H1 (cell line): ENCODE measurements at regions not wholly inside any gene's neighbourhood (a gene's known extent, or its start where the extent isn't known, plus 50 kb on each side); places are given as distances from the start of the nearest gene placed in this dataset.

ENCODE experiments used
- CTCF ChIA-PET: fragments of 300-600 bp; sonication (Branson Sonifier 250); formaldehyde crosslinking; loops from one replicate; lab custom pipeline; 2021; ENCODE audit not compliant: partially characterized antibody; lab: Charles Lee
- POLR2A ChIA-PET: fragments of 300-600 bp; sonication (Branson Sonifier 250); formaldehyde crosslinking; loops from one replicate; lab custom pipeline; 2021; ENCODE audit warnings: inconsistent platforms; ENCODE audit not compliant: partially characterized antibody; lab: Charles Lee
- DNase-seq, 2 experiments: peaks; one replicate each; pipeline versions ENCODE4 v3.0.0 to v3.0.0-alpha.2; 2010 to 2022; ENCODE audit warnings: low spot score in 2 of 2, low read depth in 1 of 2, mixed read lengths in 1 of 2
- FAIRE-seq: peaks from 2 replicates; lab custom pipeline; 2011; peaks lifted over from hg19 to GRCh38; lab: Jason Lieb, UNC
- H2AFZ ChIP-seq: 2 replicates; pipeline ENCODE4 v1.8.1; 2012; ENCODE audit warnings: low read length, inconsistent platforms
- H2AK5ac ChIP-seq: 2 replicates; pipeline ENCODE4 v1.6.1; 2013; ENCODE audit warnings: low read depth, low read length
- H2BK120ac ChIP-seq: replicated peaks from 2 replicates; pipeline ENCODE3; 2013; ENCODE audit warnings: low read depth, low read length, inconsistent platforms
- H2BK12ac ChIP-seq: 2 replicates; pipeline ENCODE4 v1.6.1; 2013; ENCODE audit warnings: low read depth, low read length
- H2BK15ac ChIP-seq: 2 replicates; pipeline ENCODE4 v1.6.1; 2013; ENCODE audit warnings: low read length
- H2BK20ac ChIP-seq: 2 replicates; pipeline ENCODE4 v1.6.1; 2013; ENCODE audit warnings: low read length
- H2BK5ac ChIP-seq: 2 replicates; pipeline ENCODE4 v1.6.1; 2013; ENCODE audit warnings: low read depth, low read length
- H3K14ac ChIP-seq: 2 replicates; pipeline ENCODE4 v1.6.1; 2013; ENCODE audit warnings: inconsistent platforms; ENCODE audit not compliant: insufficient read length
- H3K18ac ChIP-seq: 2 replicates; pipeline ENCODE4 v1.6.1; 2013; ENCODE audit warnings: low read length; ENCODE audit errors: extremely low read depth
- H3K23ac ChIP-seq: 2 replicates; pipeline ENCODE4 v1.6.1; 2013; ENCODE audit warnings: inconsistent platforms; ENCODE audit not compliant: insufficient read length
- H3K23me2 ChIP-seq: 2 replicates; pipeline ENCODE4 v1.6.1; 2013; ENCODE audit warnings: low read depth, low read length
- H3K27ac ChIP-seq: 2 replicates; pipeline ENCODE4 v1.6.1; 2011; ENCODE audit warnings: low read depth, low read length, inconsistent platforms
- H3K27me3 ChIP-seq, 4 experiments: replicated peaks in 1 of 4; 1 replicate in 1 of 4; 2 replicates in 3 of 4; pipeline versions ENCODE4 v1.6.1 to v1.8.1; 2011 to 2013; ENCODE audit warnings: low read length in 3 of 4, mild to moderate bottlenecking in 3 of 4, inconsistent platforms in 2 of 4, mixed read lengths in 2 of 4, moderate library complexity in 1 of 4; ENCODE audit not compliant: control insufficient read depth in 3 of 4, insufficient read depth in 3 of 4; ENCODE audit errors: extremely low read depth in 1 of 4
- H3K36me3 ChIP-seq, 4 experiments: 2 replicates each; pipeline versions ENCODE4 v1.6.1 to v1.8.1; 2011 to 2013; ENCODE audit warnings: mild to moderate bottlenecking in 4 of 4, low read length in 3 of 4, moderate library complexity in 2 of 4, control low read depth in 1 of 4, inconsistent platforms in 1 of 4; ENCODE audit not compliant: insufficient read depth in 4 of 4, control insufficient read depth in 2 of 4
- H3K4ac ChIP-seq: replicated peaks from 2 replicates; pipeline ENCODE3; 2013; ENCODE audit warnings: low read length, low read depth, mixed read lengths, inconsistent platforms; ENCODE audit not compliant: insufficient read length
- H3K4me1 ChIP-seq, 4 experiments: replicated peaks in 1 of 4; 1 replicate in 1 of 4; 2 replicates in 3 of 4; pipeline versions ENCODE4 v1.6.1 to v1.8.1; 2011 to 2013; ENCODE audit warnings: low read length in 3 of 4, inconsistent platforms in 2 of 4, mixed read lengths in 1 of 4; ENCODE audit not compliant: insufficient read depth in 4 of 4, control insufficient read depth in 3 of 4
- H3K4me2 ChIP-seq, 2 experiments: 2 replicates each; pipeline versions ENCODE4 v1.6.1 to v1.8.1; 2011 to 2013; ENCODE audit warnings: low read depth in 2 of 2, low read length in 2 of 2, control low read depth in 1 of 2, inconsistent platforms in 1 of 2, mild to moderate bottlenecking in 1 of 2; ENCODE audit not compliant: insufficient read depth in 1 of 2
- H3K4me3 ChIP-seq, 4 experiments: fragments of 200-600, 300-600 bp in 1 of 4; sonication (generic), shearing (Covaris generic), sonication (Bioruptor Twin) in 1 of 4; 2 replicates each; pipeline versions ENCODE4 v1.5.1 to v1.8.1; 2011 to 2016; ENCODE audit warnings: low read length in 4 of 4, low read depth in 3 of 4, control low read depth in 2 of 4, inconsistent platforms in 2 of 4, mild to moderate bottlenecking in 2 of 4, mixed read lengths in 1 of 4, moderate library complexity in 1 of 4; ENCODE audit not compliant: insufficient read depth in 2 of 4; ENCODE audit errors: extremely low read depth in 1 of 4
- H3K56ac ChIP-seq: replicated peaks from 2 replicates; pipeline ENCODE3; 2013; ENCODE audit warnings: low read depth, mild to moderate bottlenecking, mixed read lengths, low read length, inconsistent platforms; ENCODE audit not compliant: insufficient read length
- H3K79me1 ChIP-seq: 2 replicates; pipeline ENCODE4 v1.6.1; 2013; ENCODE audit warnings: low read depth, low read length, control low read depth
- H3K79me2 ChIP-seq, 2 experiments: 2 replicates each; pipeline versions ENCODE4 v1.6.1 to v1.8.1; 2012 to 2013; ENCODE audit warnings: low read length in 2 of 2, mild to moderate bottlenecking in 2 of 2, inconsistent platforms in 1 of 2; ENCODE audit not compliant: insufficient read depth in 2 of 2, control insufficient read depth in 1 of 2
- H3K9ac ChIP-seq, 4 experiments: replicated peaks in 1 of 4; 1 replicate in 1 of 4; 2 replicates in 3 of 4; pipeline versions ENCODE4 v1.6.1 to v1.8.1; 2011 to 2013; ENCODE audit warnings: low read depth in 3 of 4, low read length in 3 of 4, control low read depth in 2 of 4, mild to moderate bottlenecking in 2 of 4, moderate library complexity in 2 of 4, inconsistent platforms in 1 of 4; ENCODE audit errors: extremely low read depth in 1 of 4
- H3K9me3 ChIP-seq, 2 experiments: 2 replicates each; pipeline versions ENCODE4 v1.6.1 to v1.8.1; 2012 to 2013; ENCODE audit warnings: mild to moderate bottlenecking in 2 of 2, moderate library complexity in 2 of 2, control low read depth in 1 of 2, inconsistent platforms in 1 of 2, low read depth in 1 of 2, low read length in 1 of 2, mixed read lengths in 1 of 2; ENCODE audit not compliant: insufficient read depth in 2 of 2
- H4K20me1 ChIP-seq, 2 experiments: replicated peaks in 1 of 2; 2 replicates each; pipeline versions ENCODE3 to v1.8.1; 2011 to 2013; ENCODE audit warnings: inconsistent platforms in 2 of 2, low read length in 2 of 2, mild to moderate bottlenecking in 1 of 2; ENCODE audit not compliant: insufficient read depth in 2 of 2, control insufficient read depth in 1 of 2
- H4K5ac ChIP-seq: 2 replicates; pipeline ENCODE4 v1.6.1; 2013; ENCODE audit warnings: low read length, low read depth, mixed read lengths, inconsistent platforms; ENCODE audit not compliant: insufficient read length
- H4K8ac ChIP-seq: 2 replicates; pipeline ENCODE4 v1.8.0; 2013; ENCODE audit warnings: mild to moderate bottlenecking, moderate library complexity, low read length, inconsistent platforms; ENCODE audit not compliant: insufficient read depth; ENCODE audit errors: extremely low read depth
- H4K91ac ChIP-seq: replicated peaks from 2 replicates; pipeline ENCODE3; 2013; ENCODE audit warnings: low read length, mixed read lengths, inconsistent platforms; ENCODE audit not compliant: insufficient read length
- BCL11A ChIP-seq, 2 experiments: IDR thresholded peaks; one replicate each; pipeline ENCODE4 v1.6.1; 2011; ENCODE audit warnings: low read depth in 2 of 2, low read length in 2 of 2, mild to moderate bottlenecking in 2 of 2
- CHD2 ChIP-seq: IDR thresholded peaks from 2 replicates; pipeline ENCODE4 v1.6.1; 2012; ENCODE audit warnings: low read length, improper control_type of control experiment
- KDM1A ChIP-seq: fragments of 200-600, 300-600 bp; sonication (generic); IDR thresholded peaks from 2 replicates; pipeline ENCODE4 v1.7.1; 2016; ENCODE audit warnings: mild to moderate bottlenecking, low read length, borderline replicate concordance
- PHF8 ChIP-seq: fragments of 200-600 bp; sonication (generic); conservative IDR thresholded peaks from 2 replicates; pipeline ENCODE4 v1.7.1; 2012; ENCODE audit warnings: low read depth, mild to moderate bottlenecking, inconsistent platforms, low read length, moderate library complexity
- RAD21 ChIP-seq, 2 experiments: IDR thresholded peaks in 1 of 2; conservative IDR thresholded peaks in 1 of 2; 2 replicates each; pipeline ENCODE4 v1.6.1; 2011; ENCODE audit warnings: low read depth in 2 of 2, low read length in 2 of 2, improper control_type of control experiment in 1 of 2, inconsistent platforms in 1 of 2, mild to moderate bottlenecking in 1 of 2, moderate library complexity in 1 of 2
- SIRT6 ChIP-seq: IDR thresholded peaks from one replicate; pipeline ENCODE4 v1.7.1; 2012; ENCODE audit warnings: low read length, inconsistent platforms
- SP4 ChIP-seq: IDR thresholded peaks from 2 replicates; pipeline ENCODE4 v1.6.1; 2012; ENCODE audit warnings: low read length, inconsistent platforms
- TBP ChIP-seq: IDR thresholded peaks from 2 replicates; pipeline ENCODE4 v1.6.1; 2011; ENCODE audit warnings: low read depth, low read length, improper control_type of control experiment
- WGBS, 2 experiments: shearing (Covaris generic) in 1 of 2; methylation state at CpG; one replicate each; pipeline versions ENCODE4 v1.1.6 to v1.1.7; 2013 to 2015; ENCODE audit warnings: low lambda C conversion rate in 2 of 2, mixed read lengths in 2 of 2, inconsistent platforms in 1 of 2, low coverage in 1 of 2, missing lambda C conversion rate in 1 of 2; ENCODE audit not compliant: insufficient replicate concordance in 2 of 2, insufficient coverage in 1 of 2, insufficient read length in 1 of 2; ENCODE audit errors: extremely low coverage in 1 of 2, missing lambda C conversion rate in 1 of 2; 5-methylcytosine and 5-hydroxymethylcytosine counted together
- TF ChIP-seq, protein P1 (sequence below): IDR thresholded peaks from 2 replicates; pipeline ENCODE4 v1.6.1; 2012; ENCODE audit warnings: inconsistent platforms
- TF ChIP-seq, protein P2 (sequence below): IDR thresholded peaks from 2 replicates; pipeline ENCODE4 v1.6.1; 2012; ENCODE audit warnings: inconsistent platforms

DNA sequence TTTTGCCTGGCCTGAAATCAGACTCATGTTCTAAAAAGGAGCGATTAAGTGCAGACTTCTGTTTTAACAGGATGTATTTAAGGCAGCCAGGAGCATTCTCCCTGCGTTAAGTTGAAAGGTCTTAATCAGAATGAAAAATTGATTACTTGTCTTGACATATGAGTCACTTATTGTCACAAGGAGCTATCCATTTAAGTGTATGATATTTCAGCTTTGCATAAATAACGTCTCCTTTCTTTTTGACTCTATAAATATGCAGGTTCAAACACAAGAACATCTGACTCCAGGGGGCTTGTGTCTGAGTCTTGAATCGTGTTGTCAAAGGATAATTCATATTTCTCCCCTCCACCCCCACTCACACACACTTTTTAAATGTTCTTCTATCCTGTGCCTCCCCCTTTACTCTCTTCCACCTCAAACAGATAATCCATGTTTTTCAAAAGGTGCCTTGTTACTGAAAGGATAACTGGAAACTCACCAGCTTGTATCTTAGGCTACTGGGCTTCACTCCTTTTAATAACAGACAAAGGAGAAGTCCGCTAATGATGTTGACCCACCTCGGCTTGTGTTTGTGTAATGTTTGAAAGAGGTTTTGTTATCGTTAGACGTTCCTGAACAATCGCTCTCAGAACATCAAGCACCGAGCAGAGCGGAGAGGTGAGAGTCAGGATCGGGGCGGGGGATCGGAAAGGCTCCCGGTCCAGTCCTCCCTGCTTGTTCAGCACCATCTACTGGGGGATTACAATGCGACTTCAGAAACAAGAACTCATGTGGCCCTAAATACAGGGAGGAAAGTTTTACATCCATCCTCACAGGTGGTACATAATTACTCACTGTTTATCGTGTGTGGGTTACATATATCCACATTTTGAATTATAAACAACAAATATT is 107.5 kb upstream of the RPL34 start:
- H2BK5ac ChIP-seq, result no peak overlapping the region
- no peak overlapping the region for H2BK12ac ChIP-seq
- H3K18ac ChIP-seq, result no peak overlapping the region
- H3K27ac ChIP-seq, result no peak overlapping the region
- DNase-seq (peak; percentile 15 to 54), FAIRE-seq (peak; percentile 68)
- peak overlapping the region; percentile 11 to 47; a peak in 3 of 4 replicates for H3K4me2 ChIP-seq
- no peak overlapping the region for H2BK15ac ChIP-seq
- ChIA-PET POLR2A (no interaction called here), CTCF (interaction anchor here (0.8 to 2.5 kb wide), 13 partner anchors 9 to 494 kb away, joined by 3 to 12 read pairs (median 4); no protein-coding TSS in a partner anchor)
- no peak overlapping the region for H2BK120ac ChIP-seq
- no peaks in the 10 kb centered on the region for H4K20me1 ChIP-seq
- no peaks in the 10 kb centered on the region for H3K9me3 ChIP-seq
- WGBS, 2 experiments, result 47% methylated on average over 17 of the region's 17 CpGs; no CpG with 5 or more reads in 1 of the 2 experiments
- H3K79me1 ChIP-seq, result no peaks in the 10 kb centered on the region
- no peak overlapping the region for H4K5ac ChIP-seq
- H3K4me1 ChIP-seq, result no peaks in the 10 kb centered on the region
- H3K56ac ChIP-seq, result no peak overlapping the region
- H3K27me3 ChIP-seq, result no peaks in the 10 kb centered on the region; a peak in 1 of 7 replicates
- H3K14ac ChIP-seq, result no peak overlapping the region
- no peaks in the 10 kb centered on the region for H3K79me2 ChIP-seq
- peak overlapping the region; percentile 47 for H2AFZ ChIP-seq
- H4K91ac ChIP-seq, result no peak overlapping the region
- no peak overlapping the region for H3K4ac ChIP-seq
- H3K9ac ChIP-seq, result no peak overlapping the region
- H2AK5ac ChIP-seq, result no peak overlapping the region
- H2BK20ac ChIP-seq, result no peak overlapping the region
- no peak overlapping the region for H4K8ac ChIP-seq
- H3K23ac ChIP-seq, result no peak overlapping the region
- no peaks in the 10 kb centered on the region for H3K23me2 ChIP-seq
- no peaks in the 10 kb centered on the region for H3K36me3 ChIP-seq
- no peak overlapping the region for H3K4me3 ChIP-seq
- TF ChIP-seq, protein P1, sequence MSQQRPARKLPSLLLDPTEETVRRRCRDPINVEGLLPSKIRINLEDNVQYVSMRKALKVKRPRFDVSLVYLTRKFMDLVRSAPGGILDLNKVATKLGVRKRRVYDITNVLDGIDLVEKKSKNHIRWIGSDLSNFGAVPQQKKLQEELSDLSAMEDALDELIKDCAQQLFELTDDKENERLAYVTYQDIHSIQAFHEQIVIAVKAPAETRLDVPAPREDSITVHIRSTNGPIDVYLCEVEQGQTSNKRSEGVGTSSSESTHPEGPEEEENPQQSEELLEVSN, result no peak
- TF ChIP-seq CHD2, result no peak
- peak; percentile 81 for TF ChIP-seq TBP
- TF ChIP-seq BCL11A (IDR thresholded peaks at IDR 0.05; ENCODE audit: low read depth in 2 of 2, low read length in 2 of 2), result no peak
- TF ChIP-seq PHF8, result no peak
- TF ChIP-seq RAD21 (IDR thresholded peaks at IDR 0.05 in 1 of 2, conservative IDR thresholded peaks at IDR 0.05 in 1 of 2; ENCODE audit: low read depth in 2 of 2, low read length in 2 of 2), result peak; percentile 70 to 74
- no peak for TF ChIP-seq SIRT6
- TF ChIP-seq, protein P2, sequence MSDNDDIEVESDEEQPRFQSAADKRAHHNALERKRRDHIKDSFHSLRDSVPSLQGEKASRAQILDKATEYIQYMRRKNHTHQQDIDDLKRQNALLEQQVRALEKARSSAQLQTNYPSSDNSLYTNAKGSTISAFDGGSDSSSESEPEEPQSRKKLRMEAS, result no peak
- TF ChIP-seq KDM1A, result no peak
- no peak for TF ChIP-seq SP4
